ENCODE measurements at regions not wholly inside any gene's neighbourhood (a gene's known extent, or its start where the extent isn't known, plus 50 kb on each side); places are given as distances from the start of the nearest gene placed in this dataset.

- TF ChIP-seq, protein P1, sequence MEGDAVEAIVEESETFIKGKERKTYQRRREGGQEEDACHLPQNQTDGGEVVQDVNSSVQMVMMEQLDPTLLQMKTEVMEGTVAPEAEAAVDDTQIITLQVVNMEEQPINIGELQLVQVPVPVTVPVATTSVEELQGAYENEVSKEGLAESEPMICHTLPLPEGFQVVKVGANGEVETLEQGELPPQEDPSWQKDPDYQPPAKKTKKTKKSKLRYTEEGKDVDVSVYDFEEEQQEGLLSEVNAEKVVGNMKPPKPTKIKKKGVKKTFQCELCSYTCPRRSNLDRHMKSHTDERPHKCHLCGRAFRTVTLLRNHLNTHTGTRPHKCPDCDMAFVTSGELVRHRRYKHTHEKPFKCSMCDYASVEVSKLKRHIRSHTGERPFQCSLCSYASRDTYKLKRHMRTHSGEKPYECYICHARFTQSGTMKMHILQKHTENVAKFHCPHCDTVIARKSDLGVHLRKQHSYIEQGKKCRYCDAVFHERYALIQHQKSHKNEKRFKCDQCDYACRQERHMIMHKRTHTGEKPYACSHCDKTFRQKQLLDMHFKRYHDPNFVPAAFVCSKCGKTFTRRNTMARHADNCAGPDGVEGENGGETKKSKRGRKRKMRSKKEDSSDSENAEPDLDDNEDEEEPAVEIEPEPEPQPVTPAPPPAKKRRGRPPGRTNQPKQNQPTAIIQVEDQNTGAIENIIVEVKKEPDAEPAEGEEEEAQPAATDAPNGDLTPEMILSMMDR (IDR thresholded peaks at IDR 0.05): no peak
- no peak for TF ChIP-seq POLR2A (IDR thresholded peaks at IDR 0.05)
Measured at GRCh38 chr15:47434596-47434995, 282.7 kb upstream of the SEMA6D start.

Data from body of pancreas (tissue), 4 donors.